Renal cortical epithelial cell (primary cell): ENCODE measurements at regions not wholly inside any gene's neighbourhood (a gene's known extent, or its start where the extent isn't known, plus 50 kb on each side); places are given as distances from the start of the nearest gene placed in this dataset.

Experiments
- DNase-seq: peaks from one replicate; pipeline ENCODE4 v3.0.0-alpha.2; 2011; ENCODE audit warnings: low read depth

GRCh38 chr5:34533582-34534522 lies 122.3 kb upstream of the RAI14 start:
- peak; percentile 65 for DNase-seq

GRCh38 chr5:34534523-34535103 lies 121.5 kb upstream of the RAI14 start:
- DNase-seq: peak; percentile 91

- no peak for DNase-seq
Measured at GRCh38 chr5:34535433-34535832, 120.7 kb upstream of the RAI14 start.

- no peak for DNase-seq
Measured at GRCh38 chr5:34535944-34536623, 120.0 kb upstream of the RAI14 start.

- no peak for DNase-seq
Measured at GRCh38 chr5:34536699-34537098, 119.4 kb upstream of the RAI14 start.

GRCh38 chr5:34538026-34538672 lies 118.0 kb upstream of the RAI14 start:
- DNase-seq: no peak

- no peak for DNase-seq
Measured at GRCh38 chr5:34539183-34539582, 116.9 kb upstream of the RAI14 start.

- no peak for DNase-seq
Measured at GRCh38 chr5:34541067-34541466, 115.1 kb upstream of the RAI14 start.

GRCh38 chr5:34542818-34543217 lies 113.3 kb upstream of the RAI14 start:
- no peak for DNase-seq

GRCh38 chr5:34543687-34544086 lies 112.4 kb upstream of the RAI14 start:
- DNase-seq: no peak

GRCh38 chr5:34544403-34544802 lies 111.7 kb upstream of the RAI14 start:
- DNase-seq: no peak

- DNase-seq: no peak
Measured at GRCh38 chr5:34545164-34545563, 111.0 kb upstream of the RAI14 start.

- DNase-seq: no peak
Measured at GRCh38 chr5:34545626-34546025, 110.5 kb upstream of the RAI14 start.

- DNase-seq: no peak
Measured at GRCh38 chr5:34547300-34548085, 108.6 kb upstream of the RAI14 start.

GRCh38 chr5:34548086-34548403 lies 108.1 kb upstream of the RAI14 start:
- no peak for DNase-seq

- DNase-seq: no peak
Measured at GRCh38 chr5:34550247-34550646, 105.9 kb upstream of the RAI14 start.

- no peak for DNase-seq
Measured at GRCh38 chr5:34550964-34551363, 105.2 kb upstream of the RAI14 start.

- no peak for DNase-seq
Measured at GRCh38 chr5:34551911-34552433, 104.2 kb upstream of the RAI14 start.

- no peak for DNase-seq
Measured at GRCh38 chr5:34552686-34553085, 103.4 kb upstream of the RAI14 start.

- no peak for DNase-seq
Measured at GRCh38 chr5:34553581-34553980, 102.5 kb upstream of the RAI14 start.

GRCh38 chr5:34554641-34555040 lies 101.5 kb upstream of the RAI14 start:
- no peak for DNase-seq
